Mesendoderm (in vitro differentiated cells): ENCODE measurements at regions not wholly inside any gene's neighbourhood (a gene's known extent, or its start where the extent isn't known, plus 50 kb on each side); places are given as distances from the start of the nearest gene placed in this dataset.

ENCODE experiments used
- DNase-seq: peaks from one replicate; pipeline ENCODE4 v3.0.0; 2013
- H2AK5ac ChIP-seq: 2 replicates; pipeline ENCODE4 v1.6.1; 2013; ENCODE audit warnings: low read length, inconsistent platforms
- H2BK120ac ChIP-seq: 2 replicates; pipeline ENCODE4 v1.6.1; 2013; ENCODE audit warnings: low read depth, mild to moderate bottlenecking, low read length, moderate library complexity, mixed read lengths
- H2BK15ac ChIP-seq: replicated peaks from 2 replicates; pipeline ENCODE4 v1.6.1; 2013; ENCODE audit warnings: low read depth, mild to moderate bottlenecking, moderate library complexity
- H2BK5ac ChIP-seq: 2 replicates; pipeline ENCODE4 v1.6.1; 2013; ENCODE audit warnings: low read length, inconsistent platforms
- H3K18ac ChIP-seq: 2 replicates; pipeline ENCODE4 v1.6.1; 2013; ENCODE audit warnings: mild to moderate bottlenecking, low read length, mixed read lengths
- H3K23ac ChIP-seq: one replicate; pipeline ENCODE4 v1.6.1; 2013; ENCODE audit warnings: low read length
- H3K27ac ChIP-seq: 2 replicates; pipeline ENCODE4 v1.5.1; 2013; ENCODE audit warnings: low read depth, mild to moderate bottlenecking, inconsistent platforms, low read length, moderate library complexity
- H3K27me3 ChIP-seq: 2 replicates; pipeline ENCODE4 v1.6.1; 2013; ENCODE audit warnings: low read length, control low read depth, mild to moderate bottlenecking, inconsistent platforms; ENCODE audit not compliant: insufficient read depth, poor library complexity
- H3K36me3 ChIP-seq: 2 replicates; pipeline ENCODE4 v1.6.1; 2013; ENCODE audit warnings: low read length, inconsistent platforms; ENCODE audit not compliant: control insufficient read depth, insufficient read depth
- H3K4ac ChIP-seq: one replicate; pipeline ENCODE4 v1.6.1; 2013; ENCODE audit warnings: low read depth, mild to moderate bottlenecking, low read length, moderate library complexity
- H3K4me1 ChIP-seq: 2 replicates; pipeline ENCODE4 v1.6.1; 2013; ENCODE audit warnings: low read depth, low read length, inconsistent platforms; ENCODE audit not compliant: control insufficient read depth
- H3K4me2 ChIP-seq: 2 replicates; pipeline ENCODE4 v1.6.1; 2013; ENCODE audit warnings: low read length
- H3K4me3 ChIP-seq: 2 replicates; pipeline ENCODE4 v1.5.1; 2013; ENCODE audit warnings: mild to moderate bottlenecking, low read length
- H3K56ac ChIP-seq: one replicate; pipeline ENCODE4 v1.6.1; 2013; ENCODE audit warnings: low read length
- H3K79me1 ChIP-seq: 2 replicates; pipeline ENCODE4 v1.6.1; 2013; ENCODE audit warnings: low read length, inconsistent platforms
- H3K79me2 ChIP-seq: 2 replicates; pipeline ENCODE4 v1.6.1; 2013; ENCODE audit warnings: mild to moderate bottlenecking, low read length; ENCODE audit not compliant: control insufficient read depth, insufficient read depth
- H3K9ac ChIP-seq: 2 replicates; pipeline ENCODE4 v1.6.1; 2013; ENCODE audit warnings: low read length, inconsistent platforms
- H4K5ac ChIP-seq: one replicate; pipeline ENCODE4 v1.6.1; 2013; ENCODE audit warnings: low read length
- H4K8ac ChIP-seq: one replicate; pipeline ENCODE4 v1.6.1; 2013; ENCODE audit warnings: low read depth, mild to moderate bottlenecking, control low read depth, low read length, moderate library complexity
- WGBS: extraction: QIAGEN DNeasy Blood & Tissue Kit; methylation state at CpG from one replicate; pipeline ENCODE4 v1.1.7; 2013; ENCODE audit warnings: low lambda C conversion rate, missing lambda C conversion rate; ENCODE audit not compliant: insufficient coverage; ENCODE audit errors: extremely low coverage; 5-methylcytosine and 5-hydroxymethylcytosine counted together

GRCh38 chr9:1535051-1535450 is 480.1 kb upstream of the SMARCA2 start:
- no peak overlapping the region for H4K5ac ChIP-seq
- no peak for DNase-seq
- no peak overlapping the region for H2BK120ac ChIP-seq
- H3K56ac ChIP-seq = no peak overlapping the region
- no peak overlapping the region for H2BK15ac ChIP-seq
- no peak overlapping the region for H3K23ac ChIP-seq
- no peaks in the 10 kb centered on the region for H3K36me3 ChIP-seq
- H2AK5ac ChIP-seq = no peak overlapping the region
- no peak overlapping the region for H3K4ac ChIP-seq
- H3K27me3 ChIP-seq = no peaks in the 10 kb centered on the region
- H4K8ac ChIP-seq = no peak overlapping the region
- H3K4me3 ChIP-seq = no peak overlapping the region
- no CpG with 5 or more reads among the region's 2 CpGs for WGBS
- H3K79me2 ChIP-seq = no peaks in the 10 kb centered on the region
- H3K4me2 ChIP-seq = no peak overlapping the region
- H3K79me1 ChIP-seq = no peaks in the 10 kb centered on the region
- H3K9ac ChIP-seq = no peak overlapping the region
- no peak overlapping the region for H2BK5ac ChIP-seq
- no peaks in the 10 kb centered on the region for H3K4me1 ChIP-seq
- H3K18ac ChIP-seq = no peak overlapping the region
- no peak overlapping the region for H3K27ac ChIP-seq

GRCh38 chr9:1535599-1535998 is 479.5 kb upstream of the SMARCA2 start:
- Histone ChIP-seq H3K23ac (no peak overlapping the region), H3K4me2 (no peak overlapping the region), H3K18ac (no peak overlapping the region), H3K9ac (no peak overlapping the region), H3K4me3 (no peak overlapping the region), H2BK5ac (no peak overlapping the region), H3K27ac (no peak overlapping the region), H4K8ac (no peak overlapping the region), H2BK15ac (no peak overlapping the region), H3K79me1 (no peaks in the 10 kb centered on the region), H2BK120ac (no peak overlapping the region), H3K4ac (no peak overlapping the region), H3K56ac (no peak overlapping the region), H4K5ac (no peak overlapping the region), H3K4me1 (no peaks in the 10 kb centered on the region), H3K27me3 (no peaks in the 10 kb centered on the region), H2AK5ac (no peak overlapping the region), H3K36me3 (no peaks in the 10 kb centered on the region), H3K79me2 (no peaks in the 10 kb centered on the region)
- WGBS = no CpG with 5 or more reads among the region's 2 CpGs
- DNase-seq = no peak

DNA sequence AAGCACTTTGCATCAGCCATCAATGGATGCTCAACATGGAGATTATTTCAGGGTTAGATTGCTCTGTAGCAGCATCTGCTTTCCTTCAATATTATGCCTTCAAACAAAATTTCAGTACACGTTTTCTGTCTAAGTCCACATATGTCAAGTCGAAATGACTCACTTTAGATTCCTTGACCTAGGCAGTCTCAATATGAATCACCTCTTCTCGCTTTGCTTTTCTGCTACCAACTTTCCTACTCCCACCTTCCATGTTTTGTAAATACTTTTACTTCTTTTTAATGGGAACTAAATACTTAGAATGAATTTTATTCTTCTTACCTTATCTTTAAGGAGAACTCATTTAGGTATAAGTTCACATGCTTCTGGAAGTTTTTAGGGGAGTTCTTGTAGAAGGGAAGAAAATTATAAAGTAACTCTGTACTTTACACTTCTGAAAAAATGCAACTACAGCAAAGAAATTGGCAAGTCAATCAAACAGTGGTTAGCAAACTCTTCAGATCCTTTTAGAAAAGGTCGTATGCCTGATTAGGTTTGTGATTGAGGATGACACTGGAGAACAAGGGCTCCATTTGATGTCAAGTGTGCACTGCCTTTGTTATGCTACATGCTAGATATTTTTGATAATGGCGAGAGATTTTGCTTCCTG is 478.5 kb upstream of the SMARCA2 start:
- Histone ChIP-seq H4K5ac (no peak overlapping the region), H3K4me1 (no peaks in the 10 kb centered on the region), H3K79me2 (no peaks in the 10 kb centered on the region), H3K4me2 (no peak overlapping the region), H2BK120ac (no peak overlapping the region), H3K27me3 (no peaks in the 10 kb centered on the region), H2BK15ac (no peak overlapping the region), H2BK5ac (no peak overlapping the region), H4K8ac (no peak overlapping the region), H3K23ac (no peak overlapping the region), H3K4ac (no peak overlapping the region), H3K18ac (no peak overlapping the region), H3K27ac (no peak overlapping the region), H3K79me1 (no peaks in the 10 kb centered on the region), H3K56ac (no peak overlapping the region), H3K36me3 (no peaks in the 10 kb centered on the region), H3K4me3 (no peak overlapping the region), H3K9ac (no peak overlapping the region), H2AK5ac (no peak overlapping the region)
- no CpG with 5 or more reads among the region's 5 CpGs for WGBS
- no peak for DNase-seq

DNA sequence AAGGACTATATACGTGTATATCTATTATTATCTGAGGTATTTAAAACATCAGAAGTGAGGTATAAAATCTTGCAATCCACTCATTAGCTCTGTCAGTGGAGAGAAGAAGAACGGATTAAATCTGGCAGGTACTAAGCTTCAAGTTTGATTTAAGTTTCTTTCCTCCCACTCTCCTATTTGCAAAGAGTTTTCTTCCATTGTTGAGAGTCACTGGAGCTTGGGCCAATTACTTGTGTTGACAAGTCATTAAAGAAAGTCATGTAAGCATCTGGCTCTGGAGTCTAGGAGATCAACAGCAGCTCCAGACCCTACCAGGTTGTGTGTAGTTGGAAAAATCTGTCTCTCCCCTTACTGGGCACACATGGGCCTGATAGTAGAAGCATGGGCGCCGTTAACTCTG is 476.8 kb upstream of the SMARCA2 start:
- Histone ChIP-seq H2AK5ac (no peak overlapping the region), H3K56ac (no peak overlapping the region), H3K79me1 (no peaks in the 10 kb centered on the region), H3K36me3 (no peaks in the 10 kb centered on the region), H2BK15ac (no peak overlapping the region), H3K79me2 (no peaks in the 10 kb centered on the region), H2BK120ac (no peak overlapping the region), H3K23ac (no peak overlapping the region), H3K18ac (no peak overlapping the region), H3K27me3 (no peaks in the 10 kb centered on the region), H3K27ac (no peak overlapping the region), H2BK5ac (no peak overlapping the region), H4K5ac (no peak overlapping the region), H3K4ac (no peak overlapping the region), H3K4me2 (no peak overlapping the region), H3K4me1 (no peaks in the 10 kb centered on the region), H4K8ac (no peak overlapping the region), H3K9ac (no peak overlapping the region), H3K4me3 (no peak overlapping the region)
- no peak for DNase-seq
- no CpG with 5 or more reads among the region's 4 CpGs for WGBS

DNA sequence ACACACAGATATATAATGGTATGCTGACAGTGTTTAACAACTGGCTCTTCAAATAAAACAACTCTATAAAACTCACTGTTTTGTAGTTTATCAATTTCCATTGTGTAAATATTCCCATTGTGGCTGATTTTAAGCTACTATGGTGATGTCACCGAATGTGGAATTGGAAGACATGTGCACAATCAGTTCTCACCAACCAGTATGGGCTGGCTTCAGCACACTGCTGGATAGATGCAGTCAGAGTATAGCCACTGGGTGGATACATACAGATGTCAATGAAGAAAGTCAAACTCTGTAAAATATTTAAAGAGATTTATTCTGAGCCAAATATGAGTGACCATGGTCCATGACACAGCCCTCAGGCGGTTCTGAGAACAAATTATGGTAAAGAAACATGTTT is 475.9 kb upstream of the SMARCA2 start:
- Histone ChIP-seq H3K4ac (no peak overlapping the region), H3K79me1 (no peaks in the 10 kb centered on the region), H3K56ac (no peak overlapping the region), H3K23ac (no peak overlapping the region), H3K79me2 (no peaks in the 10 kb centered on the region), H2AK5ac (no peak overlapping the region), H2BK15ac (no peak overlapping the region), H2BK120ac (no peak overlapping the region), H3K4me3 (no peak overlapping the region), H3K4me2 (no peak overlapping the region), H4K5ac (no peak overlapping the region), H3K9ac (no peak overlapping the region), H3K18ac (no peak overlapping the region), H4K8ac (no peak overlapping the region), H3K27ac (no peak overlapping the region), H3K27me3 (no peaks in the 10 kb centered on the region), H3K4me1 (no peaks in the 10 kb centered on the region), H3K36me3 (no peaks in the 10 kb centered on the region), H2BK5ac (no peak overlapping the region)
- DNase-seq = no peak
- no CpG with 5 or more reads among the region's 2 CpGs for WGBS

DNA sequence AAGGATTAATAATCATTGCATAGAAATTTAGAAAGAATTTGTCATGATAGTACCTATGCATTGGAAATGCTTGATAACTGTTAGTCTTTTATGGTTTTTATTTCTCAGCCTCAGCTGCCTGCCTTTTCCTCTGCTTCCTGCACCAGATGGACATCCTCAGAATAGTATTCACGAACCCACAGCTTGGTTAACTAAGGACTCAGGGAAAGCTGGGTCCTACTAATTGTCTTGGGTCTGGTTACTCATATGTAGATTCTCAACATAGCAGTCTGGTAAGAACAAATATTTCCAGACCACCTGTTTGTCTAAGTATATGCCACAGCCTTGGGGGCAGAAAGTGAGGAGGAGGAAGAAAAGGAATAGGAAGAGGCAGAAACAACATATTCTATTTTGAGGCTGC is 464.5 kb upstream of the SMARCA2 start:
- no peak overlapping the region for H2BK15ac ChIP-seq
- no peak overlapping the region for H4K5ac ChIP-seq
- no peaks in the 10 kb centered on the region for H3K79me1 ChIP-seq
- H3K4me3 ChIP-seq = no peak overlapping the region
- no peaks in the 10 kb centered on the region for H3K36me3 ChIP-seq
- no peaks in the 10 kb centered on the region for H3K79me2 ChIP-seq
- no peak overlapping the region for H3K56ac ChIP-seq
- H3K23ac ChIP-seq = no peak overlapping the region
- H2AK5ac ChIP-seq = no peak overlapping the region
- no peak overlapping the region for H3K4ac ChIP-seq
- no peak for DNase-seq
- H4K8ac ChIP-seq = no peak overlapping the region
- no peak overlapping the region for H2BK120ac ChIP-seq
- H3K27me3 ChIP-seq = no peaks in the 10 kb centered on the region
- H3K9ac ChIP-seq = no peak overlapping the region
- no peak overlapping the region for H3K18ac ChIP-seq
- no peaks in the 10 kb centered on the region for H3K4me1 ChIP-seq
- no peak overlapping the region for H3K4me2 ChIP-seq
- no peak overlapping the region for H3K27ac ChIP-seq
- no CpG with 5 or more reads among the region's 1 CpG for whole genome bisulfite sequencing
- no peak overlapping the region for H2BK5ac ChIP-seq
